Fibroblast of the conjunctiva (primary cell): ENCODE measurements at regions not wholly inside any gene's neighbourhood (a gene's known extent, or its start where the extent isn't known, plus 50 kb on each side); places are given as distances from the start of the nearest gene placed in this dataset.

Experiments used
- DNase-seq: peaks from one replicate; pipeline ENCODE4 v3.0.0-alpha.2; 2010; ENCODE audit warnings: low read depth

- no peak for DNase-seq
Measured at GRCh38 chr9:28024676-28025075, 451.4 kb upstream of the C9orf72 start.

DNA sequence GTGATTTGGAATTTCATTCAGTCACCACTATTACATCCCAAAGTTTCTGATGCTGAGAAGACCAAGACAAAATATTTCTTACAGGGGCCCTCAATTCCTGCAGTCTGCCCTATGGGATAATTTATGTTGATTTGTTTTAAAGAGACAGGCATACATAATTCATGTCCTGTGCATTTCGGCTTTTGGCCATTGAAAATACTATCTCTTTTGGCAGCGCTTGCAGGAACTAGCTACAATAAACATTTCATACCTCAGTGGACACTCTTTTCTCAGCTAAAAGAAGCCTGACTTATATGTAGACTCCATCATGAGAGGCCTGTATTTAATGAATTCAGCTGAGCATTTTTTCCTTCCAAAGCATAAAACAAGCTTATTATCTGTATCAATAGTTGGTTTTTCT, 451.9 kb upstream of the C9orf72 start:
- no peak for DNase-seq

- DNase-seq: no peak
Measured at GRCh38 chr9:28031521-28032267, 458.4 kb upstream of the C9orf72 start.

DNA sequence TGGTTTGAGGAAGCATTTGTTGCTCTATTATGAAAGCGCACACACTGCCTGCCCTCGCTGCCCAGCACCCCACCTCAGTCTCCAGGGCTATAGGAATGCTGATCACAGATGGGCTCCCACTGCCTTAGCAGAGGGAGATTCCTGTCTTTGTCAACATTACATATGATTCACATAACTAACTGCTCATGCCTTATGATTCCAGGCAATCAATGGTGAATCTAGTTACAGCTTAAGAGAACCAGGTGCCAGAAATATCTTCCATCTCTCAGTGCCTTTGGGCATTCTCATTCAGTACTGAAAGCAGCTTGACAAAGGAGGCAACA, 458.9 kb upstream of the C9orf72 start:
- no peak for DNase-seq

DNA sequence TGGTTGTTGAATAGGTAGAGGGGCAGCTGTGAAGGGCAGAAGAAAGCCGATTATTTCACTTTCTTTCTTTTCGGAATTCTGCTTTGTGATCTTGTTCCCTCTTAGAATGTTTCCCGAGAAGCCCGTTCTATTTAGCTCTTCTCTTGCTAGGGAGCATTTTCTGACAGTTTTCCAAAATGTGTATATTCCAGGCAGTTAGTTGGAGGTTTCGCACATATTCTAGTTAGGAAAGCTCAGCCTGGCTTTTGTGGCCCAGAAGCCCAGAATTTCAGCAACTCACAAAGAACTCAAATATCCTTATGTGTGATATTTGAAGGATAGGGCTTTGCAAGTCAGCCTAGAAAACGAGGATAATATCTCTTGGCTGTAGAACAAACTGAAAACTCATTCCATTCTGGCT, 461.0 kb upstream of the C9orf72 start:
- DNase-seq: no peak

DNA sequence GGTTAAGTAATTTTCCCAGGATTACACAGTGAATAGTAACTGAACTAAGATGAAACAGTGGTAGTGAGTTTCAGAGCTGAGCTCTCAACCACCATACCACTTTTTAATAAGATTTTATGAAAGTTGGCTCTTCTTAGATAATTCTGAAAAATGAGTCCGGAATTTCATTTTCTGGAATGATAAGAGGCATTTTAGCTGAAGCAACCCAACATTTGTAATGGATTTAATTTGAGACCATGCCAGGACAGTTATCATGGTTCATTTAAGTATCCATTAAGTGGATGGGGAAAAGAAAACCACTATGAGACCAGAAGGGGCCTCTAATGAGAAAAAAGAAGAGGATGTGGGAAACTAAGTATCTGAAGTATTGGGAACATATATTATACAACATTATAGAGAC, 464.7 kb upstream of the C9orf72 start:
- DNase-seq: no peak

- DNase-seq: no peak
Measured at GRCh38 chr9:28045051-28045450, 471.8 kb upstream of the C9orf72 start.

GRCh38 chr9:28050046-28050445, 476.8 kb upstream of the C9orf72 start:
- DNase-seq: no peak

DNA sequence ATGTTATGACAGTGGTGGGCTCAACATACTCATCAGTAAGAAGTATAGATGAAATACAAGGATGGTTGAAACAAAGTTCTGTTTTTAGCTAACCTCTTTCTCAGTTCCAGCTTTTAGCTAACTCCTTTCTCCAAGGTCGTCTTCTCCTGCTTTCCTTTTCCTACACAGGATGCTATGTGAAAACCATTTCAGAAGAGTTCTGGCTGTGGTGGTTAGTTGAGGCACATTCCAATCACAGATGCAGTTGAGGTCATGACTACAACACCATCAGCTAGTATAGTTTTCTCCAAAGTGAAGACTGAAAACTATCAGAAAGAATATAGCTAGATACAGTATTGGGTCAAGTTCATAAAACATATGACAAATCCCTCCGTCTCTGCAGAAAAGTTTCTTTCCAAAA, 477.7 kb upstream of the C9orf72 start:
- no peak for DNase-seq

DNA sequence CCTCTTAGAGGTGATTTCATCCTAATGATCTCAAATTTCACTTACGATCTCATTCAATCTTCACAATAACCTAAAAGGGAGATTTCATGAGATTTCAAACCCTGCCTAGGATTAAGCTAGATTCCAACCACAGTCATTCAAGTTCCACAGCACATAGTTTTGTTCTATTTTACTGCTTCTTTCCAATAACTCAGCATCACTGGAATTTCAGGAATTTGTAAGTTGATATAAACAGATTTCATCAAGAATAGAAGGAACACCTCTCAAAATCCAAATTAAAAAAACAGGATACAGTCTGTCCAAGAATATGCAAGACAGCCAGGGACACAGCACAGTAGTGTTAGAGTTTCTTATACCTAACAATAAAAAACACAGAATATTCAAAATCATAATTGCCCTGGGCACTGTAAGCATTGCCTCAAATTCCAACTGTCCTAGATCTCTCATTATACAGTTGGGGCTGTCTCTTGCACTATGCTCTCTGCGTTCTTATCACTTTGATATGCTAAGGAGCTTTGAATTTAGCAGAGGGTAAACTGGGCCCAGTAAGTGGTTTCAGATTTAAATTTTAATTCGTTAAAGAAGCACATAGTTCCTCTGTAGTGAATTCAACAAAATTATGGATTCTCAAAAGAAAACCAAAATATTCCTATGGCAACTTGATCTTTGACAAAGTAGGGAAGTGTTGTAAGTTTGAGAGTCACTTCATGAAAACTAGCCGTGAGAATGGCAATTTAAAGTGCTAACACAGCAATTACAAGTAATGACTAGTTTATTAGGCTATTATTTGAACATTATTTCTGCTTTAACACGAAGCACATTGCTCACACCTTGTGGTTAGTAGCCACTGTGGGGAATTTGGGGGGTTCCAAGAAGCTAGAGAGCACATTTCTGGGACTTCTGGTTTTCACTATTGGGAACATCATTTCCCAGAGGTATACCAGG, 478.6 kb upstream of the C9orf72 start:
- peak; percentile 9 for DNase-seq

GRCh38 chr9:28053096-28053777, 480.0 kb upstream of the C9orf72 start:
- DNase-seq: no peak

- no peak for DNase-seq
Measured at GRCh38 chr9:28056006-28056405, 482.7 kb upstream of the C9orf72 start.

DNA sequence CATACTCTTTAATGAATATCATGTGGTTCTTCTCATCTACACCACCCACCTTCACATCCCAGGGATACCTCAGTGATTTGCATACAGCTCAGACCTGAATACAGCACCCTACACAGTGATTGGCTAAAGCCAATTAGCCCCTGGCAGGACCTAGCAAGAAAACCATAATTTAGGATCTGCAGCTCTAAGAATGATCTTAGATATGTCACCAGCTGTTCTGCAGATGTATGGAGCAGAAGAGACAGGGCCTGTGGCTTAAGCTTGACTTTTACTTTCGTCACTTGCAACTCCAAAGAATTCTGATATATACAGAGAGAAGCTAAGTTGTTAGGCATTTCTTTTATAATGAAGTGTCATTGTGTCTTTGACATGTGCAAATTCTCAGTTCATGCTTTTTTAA, 483.2 kb upstream of the C9orf72 start:
- no peak for DNase-seq

DNA sequence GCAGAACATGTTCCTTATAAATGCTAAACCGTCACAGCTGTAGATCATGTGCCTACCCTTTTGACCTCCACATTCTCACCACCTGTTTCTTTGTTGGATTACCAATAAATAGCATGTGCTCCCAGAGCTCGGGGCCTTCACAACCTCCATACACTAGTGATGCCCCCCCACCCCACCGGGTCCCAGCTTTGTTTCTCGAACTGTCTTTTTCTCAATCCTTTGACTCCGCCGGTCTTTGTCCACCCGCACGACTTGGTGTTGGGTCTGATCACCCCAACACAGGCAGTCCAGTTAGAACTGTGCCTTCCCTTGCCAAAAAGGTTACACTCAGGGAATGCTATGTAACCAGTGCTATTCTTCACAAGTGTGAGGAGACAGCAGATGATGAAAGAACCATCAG, 485.9 kb upstream of the C9orf72 start:
- DNase-seq: no peak

DNA sequence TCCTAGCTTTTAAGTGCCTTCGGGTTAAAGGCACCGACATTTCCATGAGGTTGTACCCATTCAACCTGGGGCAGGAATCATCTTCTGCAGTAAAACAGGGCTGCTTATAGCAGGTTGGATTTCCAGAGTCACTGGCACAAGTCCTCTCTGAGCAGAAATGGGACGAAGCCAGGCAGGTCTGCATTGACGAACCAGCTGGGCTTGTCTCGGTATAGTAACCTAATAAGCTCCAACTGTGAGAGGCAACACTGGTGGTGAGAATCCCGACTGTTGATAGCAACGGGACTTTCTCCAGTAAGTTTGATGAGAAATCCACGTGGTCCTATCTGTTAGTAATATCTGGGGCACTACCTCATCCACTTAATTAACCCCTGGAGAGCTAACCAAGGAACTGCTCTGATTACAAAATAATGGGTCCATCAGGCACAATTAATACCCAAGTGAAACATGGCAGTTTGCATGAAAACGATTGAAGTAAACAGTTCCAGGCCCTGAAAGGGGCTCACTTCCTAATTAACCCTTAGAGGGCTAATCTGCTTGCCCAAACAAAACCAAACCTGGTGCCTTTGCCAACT, 491.0 kb upstream of the C9orf72 start:
- no peak for DNase-seq

GRCh38 chr9:28073270-28073669, 500.0 kb upstream of the C9orf72 start:
- DNase-seq: peak; percentile 34

DNA sequence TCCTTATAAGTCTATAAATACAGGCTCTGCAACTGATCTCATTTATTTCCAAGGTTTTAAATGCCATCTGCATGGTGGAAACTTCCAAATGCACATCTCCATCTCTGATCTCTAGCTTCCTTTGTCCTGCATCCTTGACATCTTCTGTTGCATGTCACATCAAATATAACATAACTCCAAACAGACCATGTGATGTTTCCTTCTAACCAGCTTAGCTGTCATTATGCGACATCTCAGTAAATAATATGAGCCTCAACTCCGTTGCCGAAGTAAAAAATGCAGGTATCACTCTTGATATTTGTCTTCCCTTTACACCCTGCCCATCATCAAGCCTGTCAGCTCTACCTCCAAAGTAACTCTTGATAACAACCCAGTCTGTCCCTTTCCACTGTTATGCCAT, 506.4 kb upstream of the C9orf72 start:
- DNase-seq: no peak

DNA sequence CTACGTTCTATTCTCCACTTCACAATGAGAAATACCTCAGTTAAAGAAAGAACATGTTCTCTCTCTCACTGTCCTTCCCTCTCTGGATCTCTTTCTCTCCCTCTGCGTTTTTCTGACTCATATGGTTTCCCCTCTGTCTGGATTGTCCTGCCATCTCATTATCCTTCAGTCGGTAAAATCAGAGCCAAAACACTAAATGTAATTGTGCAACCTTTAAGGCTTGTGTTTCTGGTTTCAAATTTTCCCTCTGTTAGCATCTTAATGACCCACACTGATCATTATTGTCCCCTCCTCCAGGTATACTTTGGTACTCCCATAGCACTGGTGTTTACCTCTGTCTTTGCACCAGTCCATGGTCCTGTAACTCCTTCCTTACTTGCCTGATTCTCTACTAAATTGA, 509.4 kb upstream of the C9orf72 start:
- DNase-seq: no peak

DNA sequence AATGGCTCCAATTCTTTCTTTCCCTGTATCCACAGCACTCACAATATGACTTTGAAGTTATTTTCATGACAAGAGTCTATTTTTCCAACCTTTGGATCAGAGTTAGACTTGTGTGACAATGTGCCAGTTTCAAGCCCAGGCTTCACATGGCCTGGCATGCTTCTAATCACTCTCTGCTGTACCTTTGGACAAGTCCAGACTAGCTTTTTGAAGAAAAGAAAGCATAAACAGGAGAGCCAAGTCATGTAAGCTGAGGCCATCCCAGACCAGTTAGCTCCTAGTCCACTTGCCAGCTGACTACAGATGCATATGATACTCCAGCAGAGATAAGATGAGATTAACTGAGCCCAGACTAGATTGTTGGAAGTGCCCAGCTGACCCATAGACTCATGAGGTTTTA, 513.6 kb upstream of the C9orf72 start:
- no peak for DNase-seq

DNA sequence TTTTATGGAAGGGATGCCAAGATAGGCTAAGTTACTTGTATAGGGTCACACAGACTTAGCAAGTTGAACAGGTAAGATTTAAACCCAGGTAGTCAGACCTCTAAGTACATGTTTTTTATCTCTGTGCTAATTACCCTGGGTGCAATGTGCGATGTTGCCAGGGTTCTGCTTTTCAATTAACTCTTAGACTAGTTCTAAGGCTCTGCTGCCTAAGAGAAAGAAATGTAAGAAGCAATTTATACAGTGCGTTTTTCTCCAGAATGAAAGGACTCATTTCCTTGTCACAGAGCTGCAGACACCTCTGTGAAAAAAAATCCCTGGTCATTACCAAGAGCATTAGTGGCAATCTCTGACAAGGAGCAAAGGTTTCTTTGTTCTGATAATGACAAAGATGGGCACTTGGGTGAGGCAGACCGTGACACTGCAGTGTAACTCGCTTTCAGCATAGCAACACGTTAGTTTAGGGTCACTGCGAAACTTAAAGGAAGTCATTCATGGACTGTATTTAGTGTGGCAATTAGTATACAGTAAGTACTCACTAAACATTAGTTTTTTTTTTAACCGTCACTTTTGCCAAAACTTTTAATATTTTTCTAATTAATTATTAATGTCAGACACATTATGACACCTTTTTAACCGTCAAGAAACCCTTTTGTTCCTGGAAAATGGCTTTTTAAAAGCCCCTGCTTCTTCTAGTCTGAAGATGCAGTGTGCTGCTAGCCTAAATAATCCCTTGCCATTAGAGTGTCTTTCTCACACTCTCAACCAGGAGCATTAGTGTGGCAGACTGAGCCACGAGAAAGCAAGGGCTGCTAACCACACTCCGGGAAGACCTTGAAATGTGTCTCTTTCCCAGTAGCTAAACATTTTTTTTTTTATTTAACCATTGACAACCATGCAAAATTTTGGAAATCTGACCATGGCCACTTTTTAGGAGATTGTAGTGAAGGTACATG, 520.0 kb upstream of the C9orf72 start:
- DNase-seq: no peak

- DNase-seq: no peak
Measured at GRCh38 chr9:28101509-28101908, 528.2 kb upstream of the C9orf72 start.
